ENCODE measurements at regions not wholly inside any gene's neighbourhood (a gene's known extent, or its start where the extent isn't known, plus 50 kb on each side); places are given as distances from the start of the nearest gene placed in this dataset.
"Not testable (repeated sequence)": the region's sequence is repeated elsewhere in the genome, so short reads cannot be mapped to it uniquely, and the experiment has no call there.

DNA sequence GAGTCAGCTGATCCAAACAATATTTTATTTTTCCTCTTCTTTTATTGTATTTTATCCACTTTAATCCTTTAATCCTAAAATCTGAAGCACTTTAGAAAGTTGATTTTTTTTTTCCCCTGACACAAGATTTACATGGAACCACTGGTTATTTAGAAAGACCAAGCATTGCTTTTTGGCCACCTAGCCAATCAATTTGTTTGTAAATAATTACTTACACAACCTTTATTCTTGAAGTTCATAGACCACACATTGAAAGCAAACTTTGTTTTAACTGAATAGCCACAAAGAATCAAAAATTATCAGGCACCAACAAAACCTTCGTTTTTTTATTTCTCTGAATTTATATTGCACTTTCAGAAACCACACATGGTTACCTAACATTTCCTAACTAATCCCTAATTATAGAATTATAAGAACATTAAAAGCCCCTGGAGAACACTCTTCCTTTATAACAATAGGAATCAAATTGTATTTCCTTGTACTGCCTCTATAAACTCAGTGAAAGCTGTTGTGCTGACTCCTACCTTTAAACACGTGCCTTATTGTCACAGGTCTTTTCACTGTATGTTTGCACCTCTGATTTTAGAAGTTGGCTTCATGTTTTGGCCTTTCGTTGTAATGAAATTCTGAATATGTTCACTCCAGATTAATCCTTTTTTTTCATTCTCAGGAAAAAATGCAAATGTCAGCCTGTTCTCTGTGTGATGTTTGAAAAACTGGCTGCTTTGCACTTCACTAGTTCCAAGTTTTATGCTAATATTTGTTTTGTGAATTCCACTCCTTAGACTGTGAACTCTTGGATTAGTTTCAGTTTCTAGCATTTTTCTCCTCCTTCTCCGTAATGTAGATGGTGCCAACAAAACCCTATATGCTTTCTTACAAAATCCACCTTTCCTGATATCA, 1511.9 kb downstream of the REEP3 start:
- DNase-seq: peak; percentile 73
- Histone ChIP-seq H3K36me3 (ENCODE audit: control insufficient read depth, insufficient read depth, low read length) (no peaks in the 10 kb centered on the region), H3K4me1 (ENCODE audit: control insufficient read depth, insufficient read depth, low read length) (no peaks in the 10 kb centered on the region), H3K27me3 (ENCODE audit: control insufficient read depth, insufficient read depth, low read length) (no peaks in the 10 kb centered on the region), H3K4me3 (ENCODE audit: low read length) (no peak overlapping the region), H3K9me3 (replicated peaks; ENCODE audit: control insufficient read depth, low read depth, low read length) (peaks cover 12% of the 10 kb centered on the region), H3K27ac (ENCODE audit: low read length) (no peak overlapping the region)
- no CpG with 5 or more reads among the region's 4 CpGs for WGBS (ENCODE audit: insufficient coverage)

DNA sequence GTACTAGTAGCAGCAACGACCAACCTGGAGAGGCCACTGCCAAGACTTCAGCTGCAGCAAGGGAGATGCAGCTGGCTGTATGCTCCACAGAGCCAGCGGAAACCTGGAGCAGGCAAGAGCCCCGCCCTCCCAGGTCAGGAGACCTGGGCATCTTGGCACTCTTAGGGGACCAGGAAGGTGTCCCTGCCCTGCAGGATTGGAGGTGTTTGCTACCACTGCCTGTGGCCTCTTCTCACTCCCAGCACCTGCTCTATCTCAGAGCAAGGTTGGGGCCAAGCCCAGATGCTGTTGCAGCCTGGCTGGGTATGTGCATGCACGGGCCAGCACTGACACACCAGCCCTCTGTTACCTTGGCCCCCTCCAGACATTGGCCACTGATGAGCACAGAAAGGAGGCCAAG, 1512.8 kb downstream of the REEP3 start:
- no peak overlapping the region for H3K4me3 ChIP-seq (ENCODE audit: low read length)
- peaks cover 12% of the 10 kb centered on the region for H3K9me3 ChIP-seq (replicated peaks; ENCODE audit: control insufficient read depth, low read depth, low read length)
- H3K4me1 ChIP-seq (ENCODE audit: control insufficient read depth, insufficient read depth, low read length): no peaks in the 10 kb centered on the region
- no peak for DNase-seq
- H3K27me3 ChIP-seq (ENCODE audit: control insufficient read depth, insufficient read depth, low read length): no peaks in the 10 kb centered on the region
- no peaks in the 10 kb centered on the region for H3K36me3 ChIP-seq (ENCODE audit: control insufficient read depth, insufficient read depth, low read length)
- no peak overlapping the region for H3K27ac ChIP-seq (ENCODE audit: low read length)
- WGBS (ENCODE audit: insufficient coverage): 91% methylated on average over 3 of the region's 4 CpGs

DNA sequence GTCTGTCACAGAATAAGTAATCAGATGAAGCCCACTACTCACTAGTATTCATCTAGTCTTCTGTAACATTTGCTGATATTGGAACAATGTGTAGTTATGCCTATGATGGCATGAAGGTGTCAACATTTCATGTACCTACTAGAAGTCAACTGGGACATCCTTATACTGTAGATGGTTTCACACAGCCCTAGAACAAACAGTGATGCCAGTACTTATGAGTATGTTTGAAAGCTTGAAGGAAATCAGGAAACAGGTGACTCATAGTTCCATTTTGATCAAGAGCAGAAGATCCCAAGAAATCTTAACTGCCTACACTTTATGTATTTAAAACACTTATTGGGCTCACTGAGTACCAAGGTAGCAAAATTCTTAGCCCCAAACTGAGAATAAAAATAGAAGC, 1519.6 kb downstream of the REEP3 start:
- no peaks in the 10 kb centered on the region for H3K9me3 ChIP-seq (replicated peaks; ENCODE audit: control insufficient read depth, low read depth, low read length)
- no peaks in the 10 kb centered on the region for H3K27me3 ChIP-seq (ENCODE audit: control insufficient read depth, insufficient read depth, low read length)
- H3K4me3 ChIP-seq (ENCODE audit: low read length): no peak overlapping the region
- H3K36me3 ChIP-seq (ENCODE audit: control insufficient read depth, insufficient read depth, low read length): no peaks in the 10 kb centered on the region
- no peak overlapping the region for H3K27ac ChIP-seq (ENCODE audit: low read length)
- H3K4me1 ChIP-seq (ENCODE audit: control insufficient read depth, insufficient read depth, low read length): no peaks in the 10 kb centered on the region
- no peak for DNase-seq

DNA sequence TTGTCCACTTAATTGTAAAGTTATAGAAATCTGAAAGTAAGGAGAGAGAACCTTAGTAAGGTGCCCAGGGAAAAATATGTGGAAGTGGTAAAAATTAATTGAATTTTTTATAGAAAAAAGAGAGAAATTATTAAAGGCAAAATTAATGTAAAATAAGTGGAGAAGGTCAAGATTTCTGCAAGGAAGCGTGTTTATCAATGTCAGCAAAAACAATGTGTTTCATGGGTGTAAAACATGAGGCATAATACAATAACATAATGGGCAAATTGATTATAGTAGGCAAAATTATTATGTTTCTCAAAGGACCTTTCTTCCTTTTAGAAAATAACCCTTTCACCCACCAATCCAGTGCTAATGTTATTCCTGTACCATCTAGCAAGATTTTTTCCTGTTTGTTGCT, 1520.1 kb downstream of the REEP3 start:
- Histone ChIP-seq H3K9me3 (replicated peaks; ENCODE audit: control insufficient read depth, low read depth, low read length) (no peaks in the 10 kb centered on the region), H3K4me1 (ENCODE audit: control insufficient read depth, insufficient read depth, low read length) (no peaks in the 10 kb centered on the region), H3K36me3 (ENCODE audit: control insufficient read depth, insufficient read depth, low read length) (no peaks in the 10 kb centered on the region), H3K4me3 (ENCODE audit: low read length) (no peak overlapping the region), H3K27ac (ENCODE audit: low read length) (no peak overlapping the region), H3K27me3 (ENCODE audit: control insufficient read depth, insufficient read depth, low read length) (no peaks in the 10 kb centered on the region)
- WGBS (ENCODE audit: insufficient coverage): no CpG with 5 or more reads among the region's 1 CpG
- DNase-seq: no peak

DNA sequence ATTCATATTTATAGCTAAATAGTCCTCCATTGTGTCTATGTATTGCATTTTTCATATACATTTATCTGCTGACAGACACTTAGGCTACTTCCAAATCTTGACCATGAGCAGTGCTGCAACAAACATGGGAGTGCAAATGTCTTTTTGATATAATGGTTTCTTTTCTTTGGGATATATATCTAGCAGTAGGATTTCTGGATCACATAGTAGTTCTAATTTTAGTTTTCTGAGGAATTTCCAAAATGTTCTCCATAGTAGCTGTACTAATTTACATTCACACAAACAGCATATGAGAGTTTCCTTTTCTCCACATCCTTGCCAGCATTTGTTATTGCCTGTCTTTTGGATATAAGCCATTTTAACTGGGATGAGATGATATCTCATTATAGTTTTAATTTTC, 1521.3 kb downstream of the REEP3 start:
- Histone ChIP-seq H3K36me3 (ENCODE audit: control insufficient read depth, insufficient read depth, low read length) (no peaks in the 10 kb centered on the region), H3K27ac (ENCODE audit: low read length) (no peak overlapping the region), H3K4me3 (ENCODE audit: low read length) (no peak overlapping the region), H3K27me3 (ENCODE audit: control insufficient read depth, insufficient read depth, low read length) (no peaks in the 10 kb centered on the region), H3K9me3 (replicated peaks; ENCODE audit: control insufficient read depth, low read depth, low read length) (no peaks in the 10 kb centered on the region), H3K4me1 (ENCODE audit: control insufficient read depth, insufficient read depth, low read length) (no peaks in the 10 kb centered on the region)
- no peak for DNase-seq

DNA sequence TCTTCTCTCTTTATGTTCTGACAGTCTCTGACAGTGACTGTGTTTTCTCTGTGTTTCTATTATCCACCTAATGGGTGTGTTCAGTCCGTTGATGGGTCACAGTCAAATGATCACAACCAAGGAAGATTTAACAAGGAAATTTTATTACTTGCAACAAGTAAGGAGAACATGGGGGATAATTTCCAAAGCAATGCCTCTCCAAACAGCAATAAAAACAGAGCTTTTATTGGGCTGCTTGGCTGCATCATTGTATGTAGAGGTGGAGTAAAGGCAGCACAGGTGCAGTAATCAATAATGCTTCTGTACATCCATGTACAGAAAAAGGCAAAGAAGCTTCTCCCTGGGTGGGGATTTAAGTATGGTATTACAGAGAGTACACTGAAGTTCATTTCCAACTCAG, 1525.6 kb downstream of the REEP3 start:
- H3K36me3 ChIP-seq (ENCODE audit: control insufficient read depth, insufficient read depth, low read length): no peaks in the 10 kb centered on the region
- WGBS (ENCODE audit: insufficient coverage): no CpG with 5 or more reads among the region's 1 CpG
- H3K4me3 ChIP-seq (ENCODE audit: low read length): no peak overlapping the region
- H3K9me3 ChIP-seq (replicated peaks; ENCODE audit: control insufficient read depth, low read depth, low read length): no peaks in the 10 kb centered on the region
- no peaks in the 10 kb centered on the region for H3K4me1 ChIP-seq (ENCODE audit: control insufficient read depth, insufficient read depth, low read length)
- no peaks in the 10 kb centered on the region for H3K27me3 ChIP-seq (ENCODE audit: control insufficient read depth, insufficient read depth, low read length)
- no peak for DNase-seq
- H3K27ac ChIP-seq (ENCODE audit: low read length): no peak overlapping the region

- H3K27me3 ChIP-seq (ENCODE audit: control insufficient read depth, insufficient read depth, low read length): not testable (repeated sequence)
These were observed 1530.9 kb downstream of the REEP3 start for GRCh38 chr10:65052111-65052510.

DNA sequence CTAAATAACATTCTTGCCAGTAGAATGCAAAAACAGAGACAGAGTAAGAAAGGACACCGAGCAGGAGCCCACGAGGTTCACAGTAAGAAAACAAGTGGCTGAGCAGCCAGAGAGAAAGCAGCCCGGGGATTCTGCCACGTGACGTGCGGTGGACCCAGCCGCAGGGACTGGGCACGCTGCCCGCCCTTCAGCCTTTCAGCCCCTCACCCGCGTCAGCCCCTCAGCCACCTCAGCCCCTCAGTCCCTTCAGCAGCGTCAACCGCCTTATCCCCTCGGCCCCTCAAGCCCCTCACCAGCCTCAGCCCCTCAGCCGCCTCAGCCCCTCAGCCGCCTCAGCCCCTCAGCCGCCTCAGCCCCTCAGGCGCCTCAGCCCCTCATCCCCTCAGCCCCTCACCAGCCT, 1532.2 kb downstream of the REEP3 start:
- not testable (repeated sequence) for H3K9me3 ChIP-seq (replicated peaks; ENCODE audit: control insufficient read depth, low read depth, low read length); DNase-seq; H3K27me3 ChIP-seq (ENCODE audit: control insufficient read depth, insufficient read depth, low read length); H3K4me1 ChIP-seq (ENCODE audit: control insufficient read depth, insufficient read depth, low read length); H3K4me3 ChIP-seq (ENCODE audit: low read length); H3K36me3 ChIP-seq (ENCODE audit: control insufficient read depth, insufficient read depth, low read length); H3K27ac ChIP-seq (ENCODE audit: low read length)
- 85% methylated on average over 10 of the region's 18 CpGs for WGBS (ENCODE audit: insufficient coverage)

More at GRCh38 chr10:65052111-65052510, 1530.9 kb downstream of the REEP3 start:
- not testable (repeated sequence) for H3K4me1 ChIP-seq (ENCODE audit: control insufficient read depth, insufficient read depth, low read length); H3K9me3 ChIP-seq (replicated peaks; ENCODE audit: control insufficient read depth, low read depth, low read length); H3K27ac ChIP-seq (ENCODE audit: low read length); DNase-seq; H3K36me3 ChIP-seq (ENCODE audit: control insufficient read depth, insufficient read depth, low read length); H3K4me3 ChIP-seq (ENCODE audit: low read length)
- WGBS (ENCODE audit: insufficient coverage): 95% methylated on average over 12 of the region's 22 CpGs

GRCh38 chr10:65053831-65054351, 1532.7 kb downstream of the REEP3 start:
- not testable (repeated sequence) for H3K4me1 ChIP-seq (ENCODE audit: control insufficient read depth, insufficient read depth, low read length); H3K27ac ChIP-seq (ENCODE audit: low read length); H3K4me3 ChIP-seq (ENCODE audit: low read length); DNase-seq; H3K9me3 ChIP-seq (replicated peaks; ENCODE audit: control insufficient read depth, low read depth, low read length); H3K27me3 ChIP-seq (ENCODE audit: control insufficient read depth, insufficient read depth, low read length); H3K36me3 ChIP-seq (ENCODE audit: control insufficient read depth, insufficient read depth, low read length)
- WGBS (ENCODE audit: insufficient coverage): 58% methylated on average over 46 of the region's 46 CpGs

DNA sequence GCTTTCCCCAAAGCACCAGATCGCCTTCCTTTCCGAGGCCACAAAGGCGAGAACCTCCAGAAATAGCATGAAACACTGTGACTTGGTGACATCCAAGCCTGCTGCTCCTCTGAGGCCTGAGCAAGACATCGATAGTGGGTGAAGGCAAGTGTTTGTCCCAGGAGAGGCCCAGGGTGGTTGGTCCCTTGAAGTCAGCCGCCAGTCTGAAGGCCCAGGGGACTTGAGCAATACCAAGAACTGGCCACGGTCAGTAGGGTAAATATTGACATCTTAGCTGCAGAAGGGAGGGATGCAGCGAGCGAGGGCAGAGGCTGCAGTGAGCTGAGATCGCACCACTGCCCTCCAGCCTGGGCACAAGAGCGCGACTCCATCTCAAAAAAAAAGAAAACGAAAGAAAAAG, 1533.5 kb downstream of the REEP3 start:
- H3K27me3 ChIP-seq (ENCODE audit: control insufficient read depth, insufficient read depth, low read length); H3K9me3 ChIP-seq (replicated peaks; ENCODE audit: control insufficient read depth, low read depth, low read length); H3K4me3 ChIP-seq (ENCODE audit: low read length); H3K4me1 ChIP-seq (ENCODE audit: control insufficient read depth, insufficient read depth, low read length); H3K36me3 ChIP-seq (ENCODE audit: control insufficient read depth, insufficient read depth, low read length); DNase-seq; H3K27ac ChIP-seq (ENCODE audit: low read length): not testable (repeated sequence)
- WGBS (ENCODE audit: insufficient coverage): 93% methylated on average over 9 of the region's 12 CpGs

DNA sequence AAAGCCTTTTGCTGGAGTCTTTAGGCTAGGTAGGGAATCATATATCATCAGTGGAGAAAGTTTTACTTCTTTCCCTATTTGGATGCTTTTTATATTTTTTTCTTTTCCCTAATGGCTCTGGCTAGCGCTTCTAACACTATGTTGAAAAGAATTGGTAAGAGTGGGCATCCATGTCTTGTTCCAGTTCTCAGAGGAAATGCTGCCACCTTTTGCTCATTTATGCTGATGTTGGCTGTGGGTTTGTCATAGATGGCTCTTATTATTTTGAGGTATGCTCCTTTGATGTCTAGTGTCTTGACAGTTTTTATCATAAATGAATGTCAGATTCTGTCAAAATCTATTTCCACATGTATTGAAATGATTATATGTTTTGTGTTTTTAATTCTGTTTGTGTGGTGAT, 1544.1 kb downstream of the REEP3 start:
- DNase-seq: no peak
- H3K27me3 ChIP-seq (ENCODE audit: control insufficient read depth, insufficient read depth, low read length): no peaks in the 10 kb centered on the region
- no peaks in the 10 kb centered on the region for H3K36me3 ChIP-seq (ENCODE audit: control insufficient read depth, insufficient read depth, low read length)
- H3K27ac ChIP-seq (ENCODE audit: low read length): no peak overlapping the region
- no CpG with 5 or more reads among the region's 1 CpG for WGBS (ENCODE audit: insufficient coverage)
- H3K4me3 ChIP-seq (ENCODE audit: low read length): no peak overlapping the region
- no peaks in the 10 kb centered on the region for H3K9me3 ChIP-seq (replicated peaks; ENCODE audit: control insufficient read depth, low read depth, low read length)
- H3K4me1 ChIP-seq (ENCODE audit: control insufficient read depth, insufficient read depth, low read length): no peaks in the 10 kb centered on the region
